ENCODE measurements at regions not wholly inside any gene's neighbourhood (a gene's known extent, or its start where the extent isn't known, plus 50 kb on each side); places are given as distances from the start of the nearest gene placed in this dataset.

DNA sequence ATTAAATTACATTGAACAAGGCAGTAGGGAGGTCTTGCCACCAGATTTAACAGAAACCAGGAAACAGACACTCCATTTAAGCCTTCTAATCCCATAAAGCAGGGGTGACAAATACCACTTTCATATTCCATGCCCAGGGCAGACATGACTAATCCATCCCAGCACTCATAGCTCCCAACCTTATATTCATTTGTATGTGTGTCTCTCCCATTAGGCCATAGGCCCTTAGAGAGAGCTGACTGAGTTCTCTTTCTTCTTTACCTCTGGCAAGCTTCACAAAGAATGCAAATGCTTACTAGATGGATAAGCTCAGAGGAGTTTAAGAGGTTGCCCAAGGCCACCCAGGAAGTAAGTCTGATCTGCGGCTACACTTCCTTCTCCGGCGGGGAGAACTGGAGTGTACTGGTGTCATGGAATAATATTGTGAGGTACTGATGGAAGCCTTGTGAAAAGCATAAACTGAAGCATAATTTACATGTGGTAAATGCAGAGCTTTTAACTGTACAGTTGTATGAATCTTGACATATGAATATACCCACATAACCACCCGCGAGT lies 239.7 kb upstream of the HABP2 start:
- Histone ChIP-seq H3K4me3 (replicated peaks; ENCODE audit: insufficient read depth, low read length) (no peak overlapping the region), H3K27ac (replicated peaks) (no peak overlapping the region), H3K27me3 (ENCODE audit: insufficient read depth, poor library complexity, severe bottlenecking) (no peaks in the 10 kb centered on the region)
- TF ChIP-seq, protein P1, sequence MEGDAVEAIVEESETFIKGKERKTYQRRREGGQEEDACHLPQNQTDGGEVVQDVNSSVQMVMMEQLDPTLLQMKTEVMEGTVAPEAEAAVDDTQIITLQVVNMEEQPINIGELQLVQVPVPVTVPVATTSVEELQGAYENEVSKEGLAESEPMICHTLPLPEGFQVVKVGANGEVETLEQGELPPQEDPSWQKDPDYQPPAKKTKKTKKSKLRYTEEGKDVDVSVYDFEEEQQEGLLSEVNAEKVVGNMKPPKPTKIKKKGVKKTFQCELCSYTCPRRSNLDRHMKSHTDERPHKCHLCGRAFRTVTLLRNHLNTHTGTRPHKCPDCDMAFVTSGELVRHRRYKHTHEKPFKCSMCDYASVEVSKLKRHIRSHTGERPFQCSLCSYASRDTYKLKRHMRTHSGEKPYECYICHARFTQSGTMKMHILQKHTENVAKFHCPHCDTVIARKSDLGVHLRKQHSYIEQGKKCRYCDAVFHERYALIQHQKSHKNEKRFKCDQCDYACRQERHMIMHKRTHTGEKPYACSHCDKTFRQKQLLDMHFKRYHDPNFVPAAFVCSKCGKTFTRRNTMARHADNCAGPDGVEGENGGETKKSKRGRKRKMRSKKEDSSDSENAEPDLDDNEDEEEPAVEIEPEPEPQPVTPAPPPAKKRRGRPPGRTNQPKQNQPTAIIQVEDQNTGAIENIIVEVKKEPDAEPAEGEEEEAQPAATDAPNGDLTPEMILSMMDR (IDR thresholded peaks at IDR 0.05; ENCODE audit: insufficient read depth, low read length), result no peak
- TF ChIP-seq REST (IDR thresholded peaks at IDR 0.05; ENCODE audit: insufficient replicate concordance, low read depth) (no peak), SPI1 (IDR thresholded peaks at IDR 0.05; ENCODE audit: borderline replicate concordance, low read depth) (no peak), POLR2AphosphoS5 (IDR thresholded peaks at IDR 0.05; ENCODE audit: low read depth) (no peak), GABPA (IDR thresholded peaks at IDR 0.05; ENCODE audit: low read depth) (no peak)
- no peak for DNase-seq (ENCODE audit: low read depth in 1 of 2, low spot score in 1 of 2)

GRCh38 chr10:113313722-113314121 lies 239.1 kb upstream of the HABP2 start:
- H3K27me3 ChIP-seq (ENCODE audit: insufficient read depth, poor library complexity, severe bottlenecking), result no peaks in the 10 kb centered on the region
- H3K27ac ChIP-seq (replicated peaks), result no peak overlapping the region
- no peak overlapping the region for H3K4me3 ChIP-seq (replicated peaks; ENCODE audit: insufficient read depth, low read length)
- TF ChIP-seq SPI1 (IDR thresholded peaks at IDR 0.05; ENCODE audit: borderline replicate concordance, low read depth) (no peak), POLR2AphosphoS5 (IDR thresholded peaks at IDR 0.05; ENCODE audit: low read depth) (no peak), REST (IDR thresholded peaks at IDR 0.05; ENCODE audit: insufficient replicate concordance, low read depth) (no peak), GABPA (IDR thresholded peaks at IDR 0.05; ENCODE audit: low read depth) (no peak)
- TF ChIP-seq, protein P1 (IDR thresholded peaks at IDR 0.05; ENCODE audit: insufficient read depth, low read length), result no peak
- no peak for DNase-seq (ENCODE audit: low read depth in 1 of 2, low spot score in 1 of 2)

DNA sequence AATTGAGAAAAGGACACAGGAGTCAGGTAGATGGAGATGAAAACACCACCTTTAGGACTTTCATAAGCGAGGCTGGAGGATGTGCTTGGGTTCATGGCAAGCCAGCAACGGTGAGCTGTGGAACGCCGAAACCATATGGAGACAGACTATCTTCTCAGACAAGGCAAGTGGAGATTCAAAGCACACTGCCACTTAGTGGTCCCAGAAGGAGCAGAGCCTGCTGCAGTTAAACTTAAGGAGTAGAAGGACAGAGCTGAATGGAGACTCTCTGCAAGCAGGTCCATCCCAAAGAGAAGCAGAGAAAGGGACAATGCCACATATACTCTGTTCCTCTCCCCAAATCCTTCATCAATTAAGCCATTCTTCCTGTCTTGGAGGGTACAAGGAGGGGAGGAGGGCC lies 236.3 kb upstream of the HABP2 start:
- no peak overlapping the region for H3K4me3 ChIP-seq (replicated peaks; ENCODE audit: insufficient read depth, low read length)
- TF ChIP-seq SPI1 (IDR thresholded peaks at IDR 0.05; ENCODE audit: borderline replicate concordance, low read depth), result no peak
- no peak overlapping the region for H3K27ac ChIP-seq (replicated peaks)
- H3K27me3 ChIP-seq (ENCODE audit: insufficient read depth, poor library complexity, severe bottlenecking), result peaks cover 2% of the 10 kb centered on the region
- DNase-seq (ENCODE audit: low read depth in 1 of 2, low spot score in 1 of 2), result no peak

DNA sequence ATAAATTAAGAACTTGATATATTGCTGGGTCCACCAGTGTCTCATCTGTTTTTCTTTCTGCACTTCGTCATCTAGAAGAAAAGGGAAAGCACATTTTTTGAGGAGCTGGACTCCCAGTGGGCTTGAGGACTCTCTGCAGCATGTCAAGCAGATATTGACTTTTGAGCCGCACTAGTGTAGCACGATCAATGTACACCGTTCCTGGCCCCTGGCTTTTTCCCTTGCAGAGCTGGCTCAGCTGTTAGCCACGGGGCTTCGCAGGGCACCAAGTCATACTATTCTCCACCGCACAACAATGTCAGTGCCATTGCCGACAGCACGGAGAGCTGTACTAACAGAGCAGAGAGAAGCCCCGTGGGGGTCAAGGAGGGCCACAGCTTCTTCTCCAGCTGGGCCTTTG lies 235.4 kb upstream of the HABP2 start:
- H3K27me3 ChIP-seq (ENCODE audit: insufficient read depth, poor library complexity, severe bottlenecking), result peaks cover 3% of the 10 kb centered on the region
- H3K27ac ChIP-seq (replicated peaks), result no peak overlapping the region
- H3K4me3 ChIP-seq (replicated peaks; ENCODE audit: insufficient read depth, low read length), result no peak overlapping the region
- TF ChIP-seq REST (IDR thresholded peaks at IDR 0.05; ENCODE audit: insufficient replicate concordance, low read depth) (no peak), POLR2AphosphoS5 (IDR thresholded peaks at IDR 0.05; ENCODE audit: low read depth) (no peak), SPI1 (IDR thresholded peaks at IDR 0.05; ENCODE audit: borderline replicate concordance, low read depth) (no peak)
- TF ChIP-seq, protein P1 (IDR thresholded peaks at IDR 0.05; ENCODE audit: insufficient read depth, low read length), result no peak
- no peak for DNase-seq (ENCODE audit: low read depth in 1 of 2, low spot score in 1 of 2)

All from HL-60 (cell line).